ENCODE measurements at regions not wholly inside any gene's neighbourhood (a gene's known extent, or its start where the extent isn't known, plus 50 kb on each side); places are given as distances from the start of the nearest gene placed in this dataset.

- TF ChIP-seq CTCF (conservative IDR thresholded peaks at IDR 0.05; ENCODE audit: low read length): no peak
- no peak for TF ChIP-seq EZH2phosphoT487 (IDR thresholded peaks at IDR 0.05; ENCODE audit: borderline replicate concordance, low read depth, low read length)
These were observed 86.6 kb downstream of the ZNF608 start for GRCh38 chr5:124659798-124660197.
